ENCODE measurements at regions not wholly inside any gene's neighbourhood (a gene's known extent, or its start where the extent isn't known, plus 50 kb on each side); places are given as distances from the start of the nearest gene placed in this dataset.

GRCh38 chr12:89208661-89209096, 143.6 kb downstream of the DUSP6 start:
- no peak for TF ChIP-seq CTCF (IDR thresholded peaks at IDR 0.05)
- no peak for TF ChIP-seq POLR2A (IDR thresholded peaks at IDR 0.05)
